ENCODE measurements at regions not wholly inside any gene's neighbourhood (a gene's known extent, or its start where the extent isn't known, plus 50 kb on each side); places are given as distances from the start of the nearest gene placed in this dataset.

DNA sequence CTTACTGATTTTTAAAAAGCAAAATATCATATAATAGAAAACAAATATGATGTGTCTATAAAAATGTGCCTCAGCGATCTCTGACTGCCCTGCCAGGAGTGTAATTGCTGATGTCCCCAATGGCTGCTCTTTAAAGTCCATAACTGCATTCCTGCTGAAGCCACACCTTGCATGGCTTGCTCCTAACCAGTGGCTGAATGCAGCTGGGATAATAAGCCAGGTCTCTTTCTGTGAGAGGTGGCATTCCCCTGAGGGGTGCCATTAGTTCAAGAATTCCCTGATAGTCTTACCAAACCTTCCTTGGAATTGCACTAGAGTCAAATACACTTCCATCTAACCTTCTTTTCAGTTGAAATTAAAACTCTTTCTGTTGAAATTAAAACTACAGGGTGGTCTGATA is 125.8 kb upstream of the ZNF804A start:
- TF ChIP-seq, protein P1, sequence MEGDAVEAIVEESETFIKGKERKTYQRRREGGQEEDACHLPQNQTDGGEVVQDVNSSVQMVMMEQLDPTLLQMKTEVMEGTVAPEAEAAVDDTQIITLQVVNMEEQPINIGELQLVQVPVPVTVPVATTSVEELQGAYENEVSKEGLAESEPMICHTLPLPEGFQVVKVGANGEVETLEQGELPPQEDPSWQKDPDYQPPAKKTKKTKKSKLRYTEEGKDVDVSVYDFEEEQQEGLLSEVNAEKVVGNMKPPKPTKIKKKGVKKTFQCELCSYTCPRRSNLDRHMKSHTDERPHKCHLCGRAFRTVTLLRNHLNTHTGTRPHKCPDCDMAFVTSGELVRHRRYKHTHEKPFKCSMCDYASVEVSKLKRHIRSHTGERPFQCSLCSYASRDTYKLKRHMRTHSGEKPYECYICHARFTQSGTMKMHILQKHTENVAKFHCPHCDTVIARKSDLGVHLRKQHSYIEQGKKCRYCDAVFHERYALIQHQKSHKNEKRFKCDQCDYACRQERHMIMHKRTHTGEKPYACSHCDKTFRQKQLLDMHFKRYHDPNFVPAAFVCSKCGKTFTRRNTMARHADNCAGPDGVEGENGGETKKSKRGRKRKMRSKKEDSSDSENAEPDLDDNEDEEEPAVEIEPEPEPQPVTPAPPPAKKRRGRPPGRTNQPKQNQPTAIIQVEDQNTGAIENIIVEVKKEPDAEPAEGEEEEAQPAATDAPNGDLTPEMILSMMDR (IDR thresholded peaks at IDR 0.05): no peak
- no peak for TF ChIP-seq POLR2A (IDR thresholded peaks at IDR 0.05)

Measured in suprapubic skin (tissue), 3 donors.